ENCODE measurements at regions not wholly inside any gene's neighbourhood (a gene's known extent, or its start where the extent isn't known, plus 50 kb on each side); places are given as distances from the start of the nearest gene placed in this dataset.

DNA sequence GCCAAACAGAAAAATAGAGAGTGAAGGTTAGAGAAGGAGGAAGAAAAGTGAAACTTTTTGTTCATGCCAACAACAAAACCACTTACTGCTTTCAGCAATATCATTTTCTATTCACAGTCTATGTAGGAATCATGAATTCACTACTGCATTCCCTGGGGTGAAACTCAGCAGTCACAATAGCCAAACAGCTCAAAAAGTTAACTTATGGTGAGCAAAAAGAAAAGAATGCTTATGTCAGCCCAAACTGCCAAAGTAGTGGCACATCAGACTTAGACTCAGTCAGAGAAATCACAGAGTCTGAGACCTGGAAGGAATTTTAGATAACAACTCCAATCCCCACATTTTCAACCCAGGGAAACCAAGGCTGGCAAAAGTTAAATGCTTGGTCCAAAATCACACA, 238.7 kb upstream of the TMCO5A start:
- H3K79me1 ChIP-seq (ENCODE audit: low read length), result no peaks in the 10 kb centered on the region
- H3K4me3 ChIP-seq (ENCODE audit: low read depth, low read length), result no peak overlapping the region
- no peaks in the 10 kb centered on the region for H3K79me2 ChIP-seq (ENCODE audit: control insufficient read depth, insufficient read depth, low read length, poor library complexity)
- no peak overlapping the region for H2AK5ac ChIP-seq (ENCODE audit: low read length)
- H3K18ac ChIP-seq (ENCODE audit: low read length), result no peak overlapping the region
- no peak overlapping the region for H2BK12ac ChIP-seq (ENCODE audit: low read length)
- no peak overlapping the region for H3K23ac ChIP-seq (ENCODE audit: low read length)
- H3K36me3 ChIP-seq (ENCODE audit: control insufficient read depth in 1 of 2, insufficient read depth in 2 of 2, low read length in 2 of 2), result no peaks in the 10 kb centered on the region
- no peaks in the 10 kb centered on the region for H3K27me3 ChIP-seq (ENCODE audit: insufficient read depth, low read length)
- no peak overlapping the region for H3K4ac ChIP-seq (ENCODE audit: low read depth, low read length)
- no peak overlapping the region for H2BK120ac ChIP-seq (ENCODE audit: insufficient read depth, low read length, poor library complexity)
- no peak overlapping the region for H3K27ac ChIP-seq (ENCODE audit: low read depth, low read length)
- DNase-seq, result peak in 1 of 2 donors; percentile 18
- no peak overlapping the region for H2BK5ac ChIP-seq (ENCODE audit: low read depth, low read length, poor library complexity)
- H3K4me2 ChIP-seq (ENCODE audit: low read length), result no peak overlapping the region
- H4K8ac ChIP-seq (ENCODE audit: low read depth, low read length), result no peak overlapping the region
- H3K14ac ChIP-seq (ENCODE audit: low read length), result no peak overlapping the region
- H3K9me3 ChIP-seq (ENCODE audit: insufficient read depth, low read depth, low read length), result no peaks in the 10 kb centered on the region
- H4K91ac ChIP-seq (ENCODE audit: low read depth, low read length), result no peak overlapping the region
- H2AFZ ChIP-seq (ENCODE audit: insufficient read depth, low read length, poor library complexity), result no peak overlapping the region
- H3K9ac ChIP-seq (ENCODE audit: low read length), result no peak overlapping the region
- no peak overlapping the region for H4K12ac ChIP-seq (ENCODE audit: low read depth, low read length)
- no peaks in the 10 kb centered on the region for H3K4me1 ChIP-seq (ENCODE audit: control insufficient read depth in 1 of 2, insufficient read depth in 2 of 2, low read length in 2 of 2)

DNA sequence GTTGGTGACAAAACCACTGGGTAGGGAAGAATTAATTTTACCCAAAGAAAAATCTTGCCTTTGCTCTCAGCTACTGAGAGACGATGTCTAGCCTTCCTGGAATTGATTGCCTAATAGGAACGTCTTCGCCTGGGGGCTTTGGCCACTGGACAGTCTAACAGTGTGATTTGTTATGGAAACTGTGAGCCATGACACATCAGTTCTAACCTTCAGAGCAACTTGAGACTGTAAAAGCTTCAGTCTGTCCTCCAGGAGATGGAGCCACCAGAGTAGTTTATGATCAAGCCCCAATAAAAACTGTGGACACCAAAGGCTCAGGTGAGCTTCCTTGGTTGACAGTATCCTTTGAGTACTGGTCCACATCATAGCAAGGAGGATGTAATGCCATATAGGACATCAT, 235.8 kb upstream of the TMCO5A start:
- Histone ChIP-seq H2BK120ac (ENCODE audit: insufficient read depth, low read length, poor library complexity) (no peak overlapping the region), H3K23ac (ENCODE audit: low read length) (no peak overlapping the region), H2BK12ac (ENCODE audit: low read length) (no peak overlapping the region), H4K91ac (ENCODE audit: low read depth, low read length) (no peak overlapping the region), H4K8ac (ENCODE audit: low read depth, low read length) (no peak overlapping the region), H2AFZ (ENCODE audit: insufficient read depth, low read length, poor library complexity) (no peak overlapping the region), H2BK5ac (ENCODE audit: low read depth, low read length, poor library complexity) (no peak overlapping the region), H3K4me1 (ENCODE audit: control insufficient read depth in 1 of 2, insufficient read depth in 2 of 2, low read length in 2 of 2) (no peaks in the 10 kb centered on the region), H4K12ac (ENCODE audit: low read depth, low read length) (no peak overlapping the region), H3K79me2 (ENCODE audit: control insufficient read depth, insufficient read depth, low read length, poor library complexity) (no peaks in the 10 kb centered on the region), H3K4ac (ENCODE audit: low read depth, low read length) (no peak overlapping the region), H2AK5ac (ENCODE audit: low read length) (no peak overlapping the region), H3K79me1 (ENCODE audit: low read length) (no peaks in the 10 kb centered on the region), H3K27ac (ENCODE audit: low read depth, low read length) (no peak overlapping the region), H3K4me3 (ENCODE audit: low read depth, low read length) (no peak overlapping the region), H3K9ac (ENCODE audit: low read length) (no peak overlapping the region), H3K36me3 (ENCODE audit: control insufficient read depth in 1 of 2, insufficient read depth in 2 of 2, low read length in 2 of 2) (no peaks in the 10 kb centered on the region), H3K18ac (ENCODE audit: low read length) (no peak overlapping the region), H3K4me2 (ENCODE audit: low read length) (no peak overlapping the region), H3K9me3 (ENCODE audit: insufficient read depth, low read depth, low read length) (no peaks in the 10 kb centered on the region), H3K27me3 (ENCODE audit: insufficient read depth, low read length) (no peaks in the 10 kb centered on the region), H3K14ac (ENCODE audit: low read length) (no peak overlapping the region)
- peak; percentile 69 to 85 for DNase-seq
- no CpG with 5 or more reads among the region's 3 CpGs for WGBS (ENCODE audit: extremely low coverage, insufficient coverage, insufficient read length)

DNA sequence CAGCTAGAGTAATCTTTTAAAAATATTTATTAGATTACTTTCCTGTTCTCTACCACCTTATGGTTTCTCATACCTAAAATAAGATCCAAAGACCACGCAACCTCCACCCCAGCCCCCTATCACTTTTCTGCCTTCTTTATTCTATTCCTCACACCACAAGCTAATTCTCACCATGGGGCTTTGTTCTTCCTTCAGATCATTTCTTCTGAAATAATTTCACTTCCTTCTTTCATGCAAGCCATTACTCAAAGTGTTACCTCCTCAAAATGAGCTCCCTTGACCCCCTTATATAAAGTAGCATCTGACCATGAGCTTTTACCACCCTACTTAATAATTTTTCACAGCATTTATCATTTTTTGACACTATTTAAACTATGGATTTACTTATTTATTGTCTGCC, 233.2 kb upstream of the TMCO5A start:
- no peak overlapping the region for H2BK5ac ChIP-seq (ENCODE audit: low read depth, low read length, poor library complexity)
- no peaks in the 10 kb centered on the region for H3K27me3 ChIP-seq (ENCODE audit: insufficient read depth, low read length)
- H3K27ac ChIP-seq (ENCODE audit: low read depth, low read length), result no peak overlapping the region
- no peak overlapping the region for H4K12ac ChIP-seq (ENCODE audit: low read depth, low read length)
- H2AFZ ChIP-seq (ENCODE audit: insufficient read depth, low read length, poor library complexity), result no peak overlapping the region
- no peak overlapping the region for H3K9ac ChIP-seq (ENCODE audit: low read length)
- DNase-seq, result no peak
- no peak overlapping the region for H3K23ac ChIP-seq (ENCODE audit: low read length)
- no peak overlapping the region for H3K4me2 ChIP-seq (ENCODE audit: low read length)
- no peak overlapping the region for H2AK5ac ChIP-seq (ENCODE audit: low read length)
- H4K91ac ChIP-seq (ENCODE audit: low read depth, low read length), result no peak overlapping the region
- no peak overlapping the region for H3K4me3 ChIP-seq (ENCODE audit: low read depth, low read length)
- no peak overlapping the region for H2BK12ac ChIP-seq (ENCODE audit: low read length)
- H4K8ac ChIP-seq (ENCODE audit: low read depth, low read length), result no peak overlapping the region
- no peak overlapping the region for H3K18ac ChIP-seq (ENCODE audit: low read length)
- no peak overlapping the region for H2BK120ac ChIP-seq (ENCODE audit: insufficient read depth, low read length, poor library complexity)
- no peaks in the 10 kb centered on the region for H3K9me3 ChIP-seq (ENCODE audit: insufficient read depth, low read depth, low read length)
- WGBS (ENCODE audit: extremely low coverage, insufficient coverage, insufficient read length), result no CpG with 5 or more reads among the region's 1 CpG
- no peak overlapping the region for H3K14ac ChIP-seq (ENCODE audit: low read length)
- no peaks in the 10 kb centered on the region for H3K36me3 ChIP-seq (ENCODE audit: control insufficient read depth in 1 of 2, insufficient read depth in 2 of 2, low read length in 2 of 2)
- no peaks in the 10 kb centered on the region for H3K4me1 ChIP-seq (ENCODE audit: control insufficient read depth in 1 of 2, insufficient read depth in 2 of 2, low read length in 2 of 2)
- H3K79me1 ChIP-seq (ENCODE audit: low read length), result no peaks in the 10 kb centered on the region
- H3K4ac ChIP-seq (ENCODE audit: low read depth, low read length), result no peak overlapping the region
- H3K79me2 ChIP-seq (ENCODE audit: control insufficient read depth, insufficient read depth, low read length, poor library complexity), result no peaks in the 10 kb centered on the region

DNA sequence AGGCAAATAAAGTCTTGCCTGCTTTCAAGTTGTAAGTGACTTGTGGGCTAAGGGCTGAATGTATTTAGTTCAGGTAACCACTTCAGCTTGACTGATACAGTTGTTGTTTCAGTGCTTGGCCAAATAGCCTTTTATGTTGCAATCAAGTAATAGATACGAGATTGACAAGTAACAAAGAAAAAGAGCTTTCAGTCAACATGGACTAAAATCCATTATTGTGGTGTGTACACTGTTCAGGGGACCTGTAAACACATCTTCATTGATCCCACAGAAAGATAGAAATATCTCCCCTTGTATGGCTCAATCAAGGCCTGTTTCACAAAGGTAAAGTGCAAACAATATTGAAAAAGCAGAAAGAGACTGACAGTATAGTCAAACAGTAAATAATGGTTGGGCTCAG, 224.8 kb upstream of the TMCO5A start:
- no peak overlapping the region for H2AK5ac ChIP-seq (ENCODE audit: low read length)
- no peaks in the 10 kb centered on the region for H3K4me1 ChIP-seq (ENCODE audit: control insufficient read depth in 1 of 2, insufficient read depth in 2 of 2, low read length in 2 of 2)
- H3K14ac ChIP-seq (ENCODE audit: low read length), result no peak overlapping the region
- H2BK5ac ChIP-seq (ENCODE audit: low read depth, low read length, poor library complexity), result no peak overlapping the region
- no peak for DNase-seq
- H4K12ac ChIP-seq (ENCODE audit: low read depth, low read length), result no peak overlapping the region
- WGBS (ENCODE audit: extremely low coverage, insufficient coverage, insufficient read length), result no CpG with 5 or more reads among the region's 1 CpG
- H3K18ac ChIP-seq (ENCODE audit: low read length), result no peak overlapping the region
- no peak overlapping the region for H2BK120ac ChIP-seq (ENCODE audit: insufficient read depth, low read length, poor library complexity)
- H3K79me2 ChIP-seq (ENCODE audit: control insufficient read depth, insufficient read depth, low read length, poor library complexity), result no peaks in the 10 kb centered on the region
- H3K23ac ChIP-seq (ENCODE audit: low read length), result peak overlapping the region; percentile 86
- no peak overlapping the region for H2AFZ ChIP-seq (ENCODE audit: insufficient read depth, low read length, poor library complexity)
- H4K91ac ChIP-seq (ENCODE audit: low read depth, low read length), result no peak overlapping the region
- H3K27me3 ChIP-seq (ENCODE audit: insufficient read depth, low read length), result no peaks in the 10 kb centered on the region
- H2BK12ac ChIP-seq (ENCODE audit: low read length), result no peak overlapping the region
- no peak overlapping the region for H4K8ac ChIP-seq (ENCODE audit: low read depth, low read length)
- no peak overlapping the region for H3K4me2 ChIP-seq (ENCODE audit: low read length)
- no peak overlapping the region for H3K4me3 ChIP-seq (ENCODE audit: low read depth, low read length)
- H3K4ac ChIP-seq (ENCODE audit: low read depth, low read length), result no peak overlapping the region
- no peak overlapping the region for H3K9ac ChIP-seq (ENCODE audit: low read length)
- no peaks in the 10 kb centered on the region for H3K79me1 ChIP-seq (ENCODE audit: low read length)
- no peak overlapping the region for H3K27ac ChIP-seq (ENCODE audit: low read depth, low read length)
- H3K9me3 ChIP-seq (ENCODE audit: insufficient read depth, low read depth, low read length), result peaks cover 5% of the 10 kb centered on the region
- no peaks in the 10 kb centered on the region for H3K36me3 ChIP-seq (ENCODE audit: control insufficient read depth in 1 of 2, insufficient read depth in 2 of 2, low read length in 2 of 2)

DNA sequence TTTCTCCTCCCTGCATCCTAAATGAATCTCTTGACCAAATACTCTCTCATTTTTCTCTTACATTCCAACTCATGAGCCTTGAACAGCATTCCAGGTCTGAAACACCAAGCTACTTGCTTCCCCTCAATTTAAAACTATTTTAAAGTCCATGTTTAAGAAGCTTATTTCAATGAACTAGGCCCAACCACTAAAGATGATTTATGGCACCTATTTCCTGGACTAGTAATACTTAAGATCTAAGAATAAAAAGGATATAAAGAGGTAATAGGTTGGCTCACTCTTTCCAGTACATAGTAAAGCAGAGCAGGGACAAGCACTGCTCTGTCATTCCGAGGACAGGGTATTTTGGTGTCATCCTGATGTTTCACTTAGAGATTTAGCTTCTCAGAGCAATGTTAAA, 219.3 kb upstream of the TMCO5A start:
- H3K27ac ChIP-seq (ENCODE audit: low read depth, low read length), result no peak overlapping the region
- H3K23ac ChIP-seq (ENCODE audit: low read length), result no peak overlapping the region
- H3K4me3 ChIP-seq (ENCODE audit: low read depth, low read length), result no peak overlapping the region
- no peaks in the 10 kb centered on the region for H3K27me3 ChIP-seq (ENCODE audit: insufficient read depth, low read length)
- H4K8ac ChIP-seq (ENCODE audit: low read depth, low read length), result no peak overlapping the region
- H3K79me1 ChIP-seq (ENCODE audit: low read length), result no peaks in the 10 kb centered on the region
- H2AK5ac ChIP-seq (ENCODE audit: low read length), result no peak overlapping the region
- no peak overlapping the region for H4K91ac ChIP-seq (ENCODE audit: low read depth, low read length)
- no peak overlapping the region for H2BK5ac ChIP-seq (ENCODE audit: low read depth, low read length, poor library complexity)
- H2BK120ac ChIP-seq (ENCODE audit: insufficient read depth, low read length, poor library complexity), result no peak overlapping the region
- no peaks in the 10 kb centered on the region for H3K4me1 ChIP-seq (ENCODE audit: control insufficient read depth in 1 of 2, insufficient read depth in 2 of 2, low read length in 2 of 2)
- H2AFZ ChIP-seq (ENCODE audit: insufficient read depth, low read length, poor library complexity), result no peak overlapping the region
- H4K12ac ChIP-seq (ENCODE audit: low read depth, low read length), result no peak overlapping the region
- no peak overlapping the region for H3K4me2 ChIP-seq (ENCODE audit: low read length)
- no peak overlapping the region for H3K4ac ChIP-seq (ENCODE audit: low read depth, low read length)
- H3K36me3 ChIP-seq (ENCODE audit: control insufficient read depth in 1 of 2, insufficient read depth in 2 of 2, low read length in 2 of 2), result no peaks in the 10 kb centered on the region
- no peaks in the 10 kb centered on the region for H3K79me2 ChIP-seq (ENCODE audit: control insufficient read depth, insufficient read depth, low read length, poor library complexity)
- no peak overlapping the region for H3K9ac ChIP-seq (ENCODE audit: low read length)
- H3K14ac ChIP-seq (ENCODE audit: low read length), result no peak overlapping the region
- H3K18ac ChIP-seq (ENCODE audit: low read length), result no peak overlapping the region
- DNase-seq, result no peak
- WGBS (ENCODE audit: extremely low coverage, insufficient coverage, insufficient read length), result no CpG with 5 or more reads among the region's 1 CpG
- peaks cover 5% of the 10 kb centered on the region for H3K9me3 ChIP-seq (ENCODE audit: insufficient read depth, low read depth, low read length)
- no peak overlapping the region for H2BK12ac ChIP-seq (ENCODE audit: low read length)

All from trophoblast cell (in vitro differentiated cells and primary cell).